Activated CD4-positive, alpha-beta T cell treated with anti-CD3 and anti-CD28 coated beads, Interleukin-2, amount 10 ng/mL, durations not matched to agents 24 days and 14 days (primary cell): ENCODE measurements at regions not wholly inside any gene's neighbourhood (a gene's known extent, or its start where the extent isn't known, plus 50 kb on each side); places are given as distances from the start of the nearest gene placed in this dataset.
"Not testable (repeated sequence)": the region's sequence is repeated elsewhere in the genome, so short reads cannot be mapped to it uniquely, and the experiment has no call there.

Experiments used
- DNase-seq: peaks from one replicate; pipeline ENCODE4 v3.0.0; 2022
- H3K27ac Mint-ChIP-seq: one replicate; pipeline ENCODE4 v1.8.0; 2022; ENCODE audit warnings: mild to moderate bottlenecking, mixed read lengths
- H3K27me3 Mint-ChIP-seq: one replicate; pipeline ENCODE4 v1.8.0; 2022; ENCODE audit warnings: mixed read lengths
- H3K36me3 Mint-ChIP-seq: one replicate; pipeline ENCODE4 v1.8.0; 2022; ENCODE audit warnings: low read depth, mild to moderate bottlenecking, mixed read lengths
- H3K4me1 Mint-ChIP-seq: one replicate; pipeline ENCODE4 v1.8.0; 2021; ENCODE audit warnings: mixed read lengths
- H3K4me3 Mint-ChIP-seq: one replicate; pipeline ENCODE4 v1.8.0; 2022; ENCODE audit warnings: mild to moderate bottlenecking, moderate library complexity, mixed read lengths
- H3K9me3 Mint-ChIP-seq: one replicate; pipeline ENCODE4 v1.8.0; 2021; ENCODE audit warnings: mixed read lengths
- intact Hi-C: fragments of 100-400 bp; cut with micrococcal nuclease; formaldehyde crosslinking; loops from one replicate; pipeline ENCODE4 v1.15.1; 2023

GRCh38 chr1:199509456-199509855 lies 518.1 kb upstream of the NR5A2 start:
- Mint-ChIP-seq H3K4me3 (no peak overlapping the region), H3K9me3 (no peaks in the 10 kb centered on the region)

DNA sequence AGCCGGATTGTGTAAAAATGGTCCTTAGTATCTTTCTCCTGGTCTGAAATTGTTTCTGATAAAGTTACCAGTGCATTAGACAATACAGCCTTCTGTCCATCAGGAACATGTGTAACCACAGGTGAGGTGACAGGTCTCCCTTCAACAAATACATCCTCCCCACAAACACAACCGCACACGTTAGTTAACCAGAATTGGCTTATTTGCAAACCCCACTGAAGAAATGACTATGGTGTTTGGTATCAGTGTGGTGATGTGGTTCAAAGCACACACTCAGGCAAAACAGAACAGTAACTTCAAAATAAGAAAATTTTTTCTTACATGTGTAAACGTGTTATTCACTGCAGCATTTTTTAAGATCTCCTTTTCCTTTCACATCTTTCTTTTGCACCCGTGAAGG lies 517.2 kb upstream of the NR5A2 start:
- no peak overlapping the region for H3K27ac Mint-ChIP-seq
- no peak overlapping the region for H3K4me3 Mint-ChIP-seq
- no peaks in the 10 kb centered on the region for H3K4me1 Mint-ChIP-seq
- no peak for DNase-seq
- no peaks in the 10 kb centered on the region for H3K36me3 Mint-ChIP-seq
- intact Hi-C loops: no loop called here
- H3K27me3 Mint-ChIP-seq: peaks cover 10% of the 10 kb centered on the region
- no peaks in the 10 kb centered on the region for H3K9me3 Mint-ChIP-seq

More at GRCh38 chr1:199509456-199509855, 518.1 kb upstream of the NR5A2 start:
- DNase-seq: no peak
- no peaks in the 10 kb centered on the region for H3K4me1 Mint-ChIP-seq
- H3K27me3 Mint-ChIP-seq: peaks cover 12% of the 10 kb centered on the region
- intact Hi-C loops: no loop called here
- no peak overlapping the region for H3K27ac Mint-ChIP-seq
- H3K36me3 Mint-ChIP-seq: no peaks in the 10 kb centered on the region

GRCh38 chr1:199512037-199512710 lies 515.3 kb upstream of the NR5A2 start:
- H3K36me3 Mint-ChIP-seq: no peaks in the 10 kb centered on the region
- H3K4me1 Mint-ChIP-seq: no peaks in the 10 kb centered on the region
- no peak overlapping the region for H3K4me3 Mint-ChIP-seq
- no peak overlapping the region for H3K27ac Mint-ChIP-seq
- intact Hi-C loops: no loop called here
- H3K9me3 Mint-ChIP-seq: no peaks in the 10 kb centered on the region
- peaks cover 10% of the 10 kb centered on the region for H3K27me3 Mint-ChIP-seq
- no peak for DNase-seq

- intact Hi-C loops: no loop called here
- Mint-ChIP-seq H3K4me3 (no peak overlapping the region), H3K27ac (no peak overlapping the region), H3K4me1 (no peaks in the 10 kb centered on the region), H3K27me3 (peaks cover 10% of the 10 kb centered on the region), H3K9me3 (no peaks in the 10 kb centered on the region), H3K36me3 (no peaks in the 10 kb centered on the region)
- no peak for DNase-seq
Measured at GRCh38 chr1:199515261-199515660, 512.2 kb upstream of the NR5A2 start.

DNA sequence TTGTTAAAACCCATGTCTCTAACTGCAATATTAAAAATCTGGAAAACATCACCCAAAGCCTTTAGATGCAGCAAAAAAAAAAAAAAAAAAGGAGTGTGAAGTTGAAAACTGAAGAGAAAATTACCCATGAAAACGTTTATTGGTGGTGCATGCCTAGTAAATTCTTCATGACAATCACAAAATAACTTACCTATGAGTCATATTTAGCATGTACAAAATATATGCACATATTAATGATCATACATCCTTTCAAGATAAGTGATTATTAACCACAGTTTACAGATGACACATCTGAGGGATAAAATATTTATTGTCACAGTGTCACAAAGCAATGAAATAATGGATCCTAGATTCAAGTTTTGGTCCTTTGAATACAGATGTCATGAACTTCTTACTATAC lies 505.2 kb upstream of the NR5A2 start:
- Mint-ChIP-seq H3K27ac (no peak overlapping the region), H3K36me3 (no peaks in the 10 kb centered on the region), H3K4me1 (no peaks in the 10 kb centered on the region), H3K4me3 (no peak overlapping the region), H3K27me3 (peaks cover 2% of the 10 kb centered on the region), H3K9me3 (no peaks in the 10 kb centered on the region)
- DNase-seq: no peak
- intact Hi-C loops: no loop called here

DNA sequence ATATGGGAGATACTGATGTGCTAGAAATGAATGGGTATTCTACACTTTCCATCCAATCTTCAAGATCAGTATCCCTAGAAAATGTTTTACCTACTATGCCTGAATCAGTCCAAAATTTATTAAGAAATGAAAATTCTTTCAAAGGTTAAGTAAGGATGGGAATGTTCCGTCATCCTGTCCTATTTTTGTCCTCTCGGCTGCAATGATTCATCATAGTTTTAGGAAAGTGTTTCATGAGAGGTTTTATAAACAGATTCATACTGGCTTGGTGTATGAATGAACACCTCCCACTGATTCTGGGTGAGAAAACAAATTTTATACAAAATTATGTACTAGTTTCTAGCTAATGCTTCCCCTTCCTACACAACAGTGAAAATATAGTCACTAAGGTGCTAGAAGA lies 504.6 kb upstream of the NR5A2 start:
- H3K4me1 Mint-ChIP-seq: no peaks in the 10 kb centered on the region
- intact Hi-C loops: no loop called here
- DNase-seq: no peak
- H3K9me3 Mint-ChIP-seq: no peaks in the 10 kb centered on the region
- H3K4me3 Mint-ChIP-seq: no peak overlapping the region
- H3K36me3 Mint-ChIP-seq: no peaks in the 10 kb centered on the region
- H3K27me3 Mint-ChIP-seq: no peaks in the 10 kb centered on the region
- no peak overlapping the region for H3K27ac Mint-ChIP-seq

GRCh38 chr1:199529324-199529723 lies 498.2 kb upstream of the NR5A2 start:
- DNase-seq: no peak
- intact Hi-C loops: no loop called here
- Mint-ChIP-seq H3K4me3 (no peak overlapping the region), H3K27me3 (no peaks in the 10 kb centered on the region), H3K27ac (no peak overlapping the region), H3K4me1 (no peaks in the 10 kb centered on the region), H3K36me3 (no peaks in the 10 kb centered on the region), H3K9me3 (peaks cover 4% of the 10 kb centered on the region)

- H3K9me3 Mint-ChIP-seq: peaks cover 13% of the 10 kb centered on the region
- H3K27me3 Mint-ChIP-seq, H3K4me3 Mint-ChIP-seq, H3K27ac Mint-ChIP-seq, H3K4me1 Mint-ChIP-seq, H3K36me3 Mint-ChIP-seq, DNase-seq, intact Hi-C loops: not testable (repeated sequence)
Measured at GRCh38 chr1:199533361-199533760, 494.1 kb upstream of the NR5A2 start.

DNA sequence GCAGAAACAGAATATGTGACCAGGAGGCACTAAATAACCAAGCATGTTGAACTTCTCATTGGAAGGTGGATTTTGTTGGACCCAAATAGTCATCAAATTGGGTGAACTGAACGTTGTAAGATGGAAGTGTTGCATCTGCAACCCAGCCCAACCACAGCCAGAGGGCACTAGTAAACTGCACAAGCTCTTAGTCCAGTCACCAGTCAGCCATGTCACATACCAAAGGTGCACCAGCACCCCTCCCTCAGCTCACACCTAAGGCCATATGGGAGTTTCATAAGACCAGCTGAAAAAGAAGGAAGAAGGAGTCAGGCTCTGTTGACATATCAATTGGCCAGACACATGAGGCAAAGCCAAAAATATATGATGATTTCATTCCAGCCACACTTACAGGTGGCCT lies 481.7 kb upstream of the NR5A2 start:
- intact Hi-C loops: no loop called here
- no peak for DNase-seq
- Mint-ChIP-seq H3K4me3 (no peak overlapping the region), H3K9me3 (no peaks in the 10 kb centered on the region), H3K4me1 (no peaks in the 10 kb centered on the region), H3K27me3 (peaks cover 4% of the 10 kb centered on the region), H3K27ac (no peak overlapping the region), H3K36me3 (no peaks in the 10 kb centered on the region)

- Mint-ChIP-seq H3K4me3 (no peak overlapping the region), H3K27me3 (peaks cover 2% of the 10 kb centered on the region), H3K9me3 (no peaks in the 10 kb centered on the region), H3K27ac (no peak overlapping the region), H3K36me3 (no peaks in the 10 kb centered on the region), H3K4me1 (no peaks in the 10 kb centered on the region)
- intact Hi-C loops: no loop called here
- DNase-seq: no peak
Measured at GRCh38 chr1:199546323-199546722, 481.2 kb upstream of the NR5A2 start.

DNA sequence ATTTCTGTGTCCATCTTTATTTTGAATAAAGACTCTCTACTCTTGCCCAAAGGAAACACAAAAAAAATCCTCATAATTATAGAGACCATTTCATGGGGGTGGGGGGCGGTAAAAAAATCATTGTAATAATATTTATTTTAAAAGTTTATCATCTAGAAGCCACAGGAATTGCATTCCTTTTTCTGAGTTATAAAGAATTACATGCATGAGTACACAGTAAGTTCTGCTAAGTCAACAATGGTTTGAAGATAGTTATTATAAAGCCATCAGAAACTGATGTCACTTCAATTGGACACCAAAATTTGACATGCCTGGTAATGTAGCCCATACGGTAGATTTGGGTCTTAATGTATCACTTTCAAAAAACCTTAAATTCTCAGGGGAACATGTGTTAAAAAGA lies 478.1 kb upstream of the NR5A2 start:
- H3K4me3 Mint-ChIP-seq: no peak overlapping the region
- no peaks in the 10 kb centered on the region for H3K4me1 Mint-ChIP-seq
- H3K27ac Mint-ChIP-seq: no peak overlapping the region
- no peaks in the 10 kb centered on the region for H3K36me3 Mint-ChIP-seq
- H3K27me3 Mint-ChIP-seq: peaks cover 3% of the 10 kb centered on the region
- no peaks in the 10 kb centered on the region for H3K9me3 Mint-ChIP-seq
- no peak for DNase-seq
- intact Hi-C loops: no loop called here

GRCh38 chr1:199550199-199551065 lies 477.1 kb upstream of the NR5A2 start:
- Mint-ChIP-seq H3K4me1 (no peaks in the 10 kb centered on the region), H3K36me3 (no peaks in the 10 kb centered on the region), H3K4me3 (no peak overlapping the region), H3K27me3 (peaks cover 3% of the 10 kb centered on the region), H3K9me3 (no peaks in the 10 kb centered on the region), H3K27ac (no peak overlapping the region)
- DNase-seq: no peak
- intact Hi-C loops: no loop called here

GRCh38 chr1:199551967-199552565 lies 475.4 kb upstream of the NR5A2 start:
- peaks cover 3% of the 10 kb centered on the region for H3K27me3 Mint-ChIP-seq
- intact Hi-C loops: loop anchor here (2.0 kb wide), 1 partner anchor 781 kb away; no protein-coding TSS in a partner anchor
- no peaks in the 10 kb centered on the region for H3K4me1 Mint-ChIP-seq
- peak; percentile 82 for DNase-seq
- H3K9me3 Mint-ChIP-seq: no peaks in the 10 kb centered on the region
- H3K27ac Mint-ChIP-seq: no peak overlapping the region
- H3K4me3 Mint-ChIP-seq: no peak overlapping the region
- no peaks in the 10 kb centered on the region for H3K36me3 Mint-ChIP-seq

- Mint-ChIP-seq H3K27ac (no peak overlapping the region), H3K27me3 (peaks cover 3% of the 10 kb centered on the region), H3K36me3 (no peaks in the 10 kb centered on the region), H3K4me3 (no peak overlapping the region), H3K9me3 (no peaks in the 10 kb centered on the region), H3K4me1 (no peaks in the 10 kb centered on the region)
- DNase-seq: no peak
- intact Hi-C loops: loop anchor here (2.0 kb wide), 1 partner anchor 782 kb away; no protein-coding TSS in a partner anchor
Measured at GRCh38 chr1:199553104-199553503, 474.4 kb upstream of the NR5A2 start.
